ENCODE measurements at regions not wholly inside any gene's neighbourhood (a gene's known extent, or its start where the extent isn't known, plus 50 kb on each side); places are given as distances from the start of the nearest gene placed in this dataset.

- Histone ChIP-seq H3K27me3 (ENCODE audit: control insufficient read depth in 1 of 2, insufficient read depth in 1 of 2, low read length in 2 of 2) (peaks cover 0 to 40% of the 10 kb centered on the region in 2 experiments), H3K27ac (ENCODE audit: low read length, poor library complexity, severe bottlenecking) (no peak overlapping the region), H2BK5ac (ENCODE audit: low read depth, low read length, poor library complexity, severe bottlenecking) (no peak overlapping the region), H3K9ac (ENCODE audit: low read length) (no peak overlapping the region), H2BK120ac (ENCODE audit: low read depth, low read length) (no peak overlapping the region), H4K91ac (ENCODE audit: low read length) (no peak overlapping the region), H3K18ac (ENCODE audit: low read depth in 1 of 2, low read length in 2 of 2) (no peak overlapping the region), H3K4me3 (ENCODE audit: insufficient read depth in 1 of 2, low read depth in 1 of 2, low read length in 2 of 2) (no peak overlapping the region), H3K4me1 (ENCODE audit: control insufficient read depth, insufficient read depth, low read depth, low read length) (peaks cover 2% of the 10 kb centered on the region), H3K4me2 (ENCODE audit: low read length, poor library complexity, severe bottlenecking) (no peak overlapping the region), H3K79me1 (replicated peaks; ENCODE audit: low read length, poor library complexity, severe bottlenecking) (no peaks in the 10 kb centered on the region), H2AK5ac (ENCODE audit: low read length, severe bottlenecking) (no peak overlapping the region), H3K4ac (ENCODE audit: low read depth in 1 of 2, low read length in 2 of 2) (no peak overlapping the region), H3K36me3 (ENCODE audit: control insufficient read depth in 1 of 2, insufficient read depth in 2 of 2, low read depth in 1 of 2, low read length in 2 of 2) (no peaks in the 10 kb centered on the region), H3K9me3 (ENCODE audit: control insufficient read depth, low read length) (no peaks in the 10 kb centered on the region), H2AFZ (ENCODE audit: low read depth, low read length) (no peak overlapping the region), H4K8ac (ENCODE audit: low read length) (no peak overlapping the region), H2BK15ac (ENCODE audit: low read depth, poor library complexity, severe bottlenecking) (no peak overlapping the region), H3K14ac (ENCODE audit: low read length in 2 of 2) (no peak overlapping the region), H3K23ac (ENCODE audit: low read length in 2 of 2) (no peak overlapping the region), H2BK12ac (ENCODE audit: low read length in 2 of 2) (no peak overlapping the region)
- 27% methylated on average over 96 of the region's 121 CpGs for WGBS
- DNase-seq: peak; percentile 8
Observed at GRCh38 chr13:53200498-53201453, 172.2 kb downstream of the OLFM4 start.

DNA sequence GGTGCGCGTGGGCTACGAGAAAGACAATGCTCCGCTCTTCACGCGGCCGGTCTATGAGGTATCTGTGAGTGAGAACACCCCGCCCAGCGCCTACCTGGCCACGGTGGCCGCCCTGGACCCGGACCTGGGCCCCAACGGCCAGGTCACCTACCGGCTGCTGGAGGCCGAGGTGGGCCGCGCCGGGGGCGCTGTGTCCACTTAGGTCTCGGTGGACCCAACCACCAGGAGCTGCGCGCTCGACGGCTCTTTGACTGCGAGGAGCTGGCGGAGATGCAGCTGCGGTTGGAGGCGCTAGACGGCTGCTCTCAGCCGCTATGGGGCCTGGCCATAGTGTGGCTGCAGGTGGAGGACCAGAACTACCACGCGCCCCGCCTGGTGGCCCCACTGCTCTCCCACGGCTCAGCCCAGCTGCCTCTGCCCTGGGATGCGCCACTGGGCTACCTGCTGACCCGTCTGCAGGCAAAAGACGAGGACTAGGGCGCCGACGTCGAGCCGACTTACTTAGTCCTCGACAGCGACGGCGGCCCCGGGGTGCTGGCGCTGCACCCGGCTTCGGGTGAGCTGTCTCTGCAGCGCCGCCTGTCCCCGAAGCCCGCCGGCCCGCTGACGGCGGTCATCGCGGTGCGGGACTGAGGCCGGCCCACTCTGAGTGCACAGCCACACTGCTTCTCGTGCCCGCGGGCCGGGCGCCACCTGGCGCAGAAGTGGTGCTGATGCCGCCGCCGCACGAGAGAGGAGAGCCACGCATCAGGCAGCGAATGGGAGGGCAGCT lies 173.0 kb downstream of the OLFM4 start:
- Histone ChIP-seq H4K91ac (ENCODE audit: low read length) (no peak overlapping the region), H2AFZ (ENCODE audit: low read depth, low read length) (no peak overlapping the region), H2BK15ac (ENCODE audit: low read depth, poor library complexity, severe bottlenecking) (no peak overlapping the region), H3K27ac (ENCODE audit: low read length, poor library complexity, severe bottlenecking) (no peak overlapping the region), H3K79me1 (replicated peaks; ENCODE audit: low read length, poor library complexity, severe bottlenecking) (no peaks in the 10 kb centered on the region), H3K9ac (ENCODE audit: low read length) (no peak overlapping the region), H3K14ac (ENCODE audit: low read length in 2 of 2) (no peak overlapping the region), H3K27me3 (ENCODE audit: control insufficient read depth in 1 of 2, insufficient read depth in 1 of 2, low read length in 2 of 2) (peaks cover 0 to 40% of the 10 kb centered on the region in 2 experiments), H2AK5ac (ENCODE audit: low read length, severe bottlenecking) (no peak overlapping the region), H3K18ac (ENCODE audit: low read depth in 1 of 2, low read length in 2 of 2) (no peak overlapping the region), H3K23ac (ENCODE audit: low read length in 2 of 2) (no peak overlapping the region), H3K4ac (ENCODE audit: low read depth in 1 of 2, low read length in 2 of 2) (no peak overlapping the region), H3K4me3 (ENCODE audit: insufficient read depth in 1 of 2, low read depth in 1 of 2, low read length in 2 of 2) (no peak overlapping the region), H3K9me3 (ENCODE audit: control insufficient read depth, low read length) (no peaks in the 10 kb centered on the region), H3K4me1 (ENCODE audit: control insufficient read depth, insufficient read depth, low read depth, low read length) (peaks cover 2% of the 10 kb centered on the region), H3K4me2 (ENCODE audit: low read length, poor library complexity, severe bottlenecking) (no peak overlapping the region), H2BK5ac (ENCODE audit: low read depth, low read length, poor library complexity, severe bottlenecking) (no peak overlapping the region), H2BK120ac (ENCODE audit: low read depth, low read length) (no peak overlapping the region), H2BK12ac (ENCODE audit: low read length in 2 of 2) (no peak overlapping the region), H3K36me3 (ENCODE audit: control insufficient read depth in 1 of 2, insufficient read depth in 2 of 2, low read depth in 1 of 2, low read length in 2 of 2) (no peaks in the 10 kb centered on the region), H4K8ac (ENCODE audit: low read length) (no peak overlapping the region)
- 30% methylated on average over 74 of the region's 74 CpGs for WGBS
- DNase-seq: no peak

- H3K79me1 ChIP-seq (replicated peaks; ENCODE audit: low read length, poor library complexity, severe bottlenecking): no peaks in the 10 kb centered on the region
- DNase-seq: no peak
- no peak overlapping the region for H4K91ac ChIP-seq (ENCODE audit: low read length)
- H2AK5ac ChIP-seq (ENCODE audit: low read length, severe bottlenecking): no peak overlapping the region
- no peak overlapping the region for H4K8ac ChIP-seq (ENCODE audit: low read length)
- H3K27me3 ChIP-seq (ENCODE audit: control insufficient read depth in 1 of 2, insufficient read depth in 1 of 2, low read length in 2 of 2): peaks cover 0 to 31% of the 10 kb centered on the region in 2 experiments
- no peak overlapping the region for H3K9ac ChIP-seq (ENCODE audit: low read length)
- H2AFZ ChIP-seq (ENCODE audit: low read depth, low read length): no peak overlapping the region
- no peak overlapping the region for H3K23ac ChIP-seq (ENCODE audit: low read length in 2 of 2)
- H3K9me3 ChIP-seq (ENCODE audit: control insufficient read depth, low read length): no peaks in the 10 kb centered on the region
- 59% methylated on average over 4 of the region's 4 CpGs for WGBS
- no peak overlapping the region for H2BK5ac ChIP-seq (ENCODE audit: low read depth, low read length, poor library complexity, severe bottlenecking)
- no peak overlapping the region for H2BK12ac ChIP-seq (ENCODE audit: low read length in 2 of 2)
- peaks cover 2% of the 10 kb centered on the region for H3K4me1 ChIP-seq (ENCODE audit: control insufficient read depth, insufficient read depth, low read depth, low read length)
- H3K27ac ChIP-seq (ENCODE audit: low read length, poor library complexity, severe bottlenecking): no peak overlapping the region
- no peak overlapping the region for H3K4me3 ChIP-seq (ENCODE audit: insufficient read depth in 1 of 2, low read depth in 1 of 2, low read length in 2 of 2)
- H2BK15ac ChIP-seq (ENCODE audit: low read depth, poor library complexity, severe bottlenecking): no peak overlapping the region
- H3K36me3 ChIP-seq (ENCODE audit: control insufficient read depth in 1 of 2, insufficient read depth in 2 of 2, low read depth in 1 of 2, low read length in 2 of 2): no peaks in the 10 kb centered on the region
- H3K14ac ChIP-seq (ENCODE audit: low read length in 2 of 2): no peak overlapping the region
- no peak overlapping the region for H3K4me2 ChIP-seq (ENCODE audit: low read length, poor library complexity, severe bottlenecking)
- H2BK120ac ChIP-seq (ENCODE audit: low read depth, low read length): no peak overlapping the region
- H3K4ac ChIP-seq (ENCODE audit: low read depth in 1 of 2, low read length in 2 of 2): no peak overlapping the region
- no peak overlapping the region for H3K18ac ChIP-seq (ENCODE audit: low read depth in 1 of 2, low read length in 2 of 2)
Observed at GRCh38 chr13:53204598-53204997, 176.0 kb downstream of the OLFM4 start.

GRCh38 chr13:53206455-53206854 lies 177.8 kb downstream of the OLFM4 start:
- DNase-seq: no peak
- H2BK12ac ChIP-seq (ENCODE audit: low read length in 2 of 2): no peak overlapping the region
- no CpG with 5 or more reads among the region's 1 CpG for WGBS

More at GRCh38 chr13:53206455-53206854, 177.8 kb downstream of the OLFM4 start:
- Histone ChIP-seq H3K36me3 (ENCODE audit: control insufficient read depth in 1 of 2, insufficient read depth in 2 of 2, low read depth in 1 of 2, low read length in 2 of 2) (no peaks in the 10 kb centered on the region), H4K91ac (ENCODE audit: low read length) (no peak overlapping the region), H3K4ac (ENCODE audit: low read depth in 1 of 2, low read length in 2 of 2) (no peak overlapping the region), H2AFZ (ENCODE audit: low read depth, low read length) (no peak overlapping the region), H3K27ac (ENCODE audit: low read length, poor library complexity, severe bottlenecking) (no peak overlapping the region), H3K79me1 (replicated peaks; ENCODE audit: low read length, poor library complexity, severe bottlenecking) (no peaks in the 10 kb centered on the region), H3K14ac (ENCODE audit: low read length in 2 of 2) (no peak overlapping the region), H2BK5ac (ENCODE audit: low read depth, low read length, poor library complexity, severe bottlenecking) (no peak overlapping the region), H3K4me2 (ENCODE audit: low read length, poor library complexity, severe bottlenecking) (no peak overlapping the region), H3K9me3 (ENCODE audit: control insufficient read depth, low read length) (no peaks in the 10 kb centered on the region), H3K27me3 (ENCODE audit: control insufficient read depth in 1 of 2, insufficient read depth in 1 of 2, low read length in 2 of 2) (peaks cover 0 to 16% of the 10 kb centered on the region in 2 experiments), H4K8ac (ENCODE audit: low read length) (no peak overlapping the region), H3K4me3 (ENCODE audit: insufficient read depth in 1 of 2, low read depth in 1 of 2, low read length in 2 of 2) (no peak overlapping the region), H3K9ac (ENCODE audit: low read length) (no peak overlapping the region), H3K4me1 (ENCODE audit: control insufficient read depth, insufficient read depth, low read depth, low read length) (no peaks in the 10 kb centered on the region), H2AK5ac (ENCODE audit: low read length, severe bottlenecking) (no peak overlapping the region), H2BK15ac (ENCODE audit: low read depth, poor library complexity, severe bottlenecking) (no peak overlapping the region), H3K18ac (ENCODE audit: low read depth in 1 of 2, low read length in 2 of 2) (no peak overlapping the region), H3K23ac (ENCODE audit: low read length in 2 of 2) (no peak overlapping the region), H2BK120ac (ENCODE audit: low read depth, low read length) (no peak overlapping the region)

Measured in mesenchymal stem cell (in vitro differentiated cells and primary cell).